Left kidney (tissue), 1 donor: ENCODE measurements at regions not wholly inside any gene's neighbourhood (a gene's known extent, or its start where the extent isn't known, plus 50 kb on each side); places are given as distances from the start of the nearest gene placed in this dataset.

Experiments used
- DNase-seq: peaks from one replicate; pipeline ENCODE4 v3.0.0-alpha.2; 2013

GRCh38 chr15:93640411-93640962 is 551.5 kb upstream of the RGMA start:
- no peak for DNase-seq

- no peak for DNase-seq
Observed at GRCh38 chr15:93631958-93632618, 543.1 kb upstream of the RGMA start.

- no peak for DNase-seq
Observed at GRCh38 chr15:93619597-93619996, 530.6 kb upstream of the RGMA start.

- DNase-seq = peak; percentile 5
Observed at GRCh38 chr15:93617443-93617842, 528.4 kb upstream of the RGMA start.

- DNase-seq = no peak
Observed at GRCh38 chr15:93614386-93615104, 525.5 kb upstream of the RGMA start.

GRCh38 chr15:93613386-93613785 is 524.4 kb upstream of the RGMA start:
- DNase-seq = no peak

- no peak for DNase-seq
Observed at GRCh38 chr15:93612953-93613352, 523.9 kb upstream of the RGMA start.

- no peak for DNase-seq
Observed at GRCh38 chr15:93610944-93611343, 521.9 kb upstream of the RGMA start.

- DNase-seq = no peak
Observed at GRCh38 chr15:93608643-93609148, 519.7 kb upstream of the RGMA start.

GRCh38 chr15:93603550-93603949 is 514.5 kb upstream of the RGMA start:
- DNase-seq = no peak

- no peak for DNase-seq
Observed at GRCh38 chr15:93587059-93587521, 498.1 kb upstream of the RGMA start.

- no peak for DNase-seq
Observed at GRCh38 chr15:93585012-93585411, 496.0 kb upstream of the RGMA start.

GRCh38 chr15:93583968-93584367 is 495.0 kb upstream of the RGMA start:
- DNase-seq = no peak

GRCh38 chr15:93583552-93583951 is 494.5 kb upstream of the RGMA start:
- no peak for DNase-seq

GRCh38 chr15:93570527-93570926 is 481.5 kb upstream of the RGMA start:
- no peak for DNase-seq

- no peak for DNase-seq
Observed at GRCh38 chr15:93566762-93567161, 477.8 kb upstream of the RGMA start.

GRCh38 chr15:93565201-93565600 is 476.2 kb upstream of the RGMA start:
- DNase-seq = no peak

GRCh38 chr15:93563218-93563617 is 474.2 kb upstream of the RGMA start:
- DNase-seq = no peak

GRCh38 chr15:93562395-93563123 is 473.5 kb upstream of the RGMA start:
- no peak for DNase-seq

- no peak for DNase-seq
Observed at GRCh38 chr15:93557696-93558095, 468.7 kb upstream of the RGMA start.

GRCh38 chr15:93553167-93553935 is 464.3 kb upstream of the RGMA start:
- DNase-seq = no peak

- no peak for DNase-seq
Observed at GRCh38 chr15:93543093-93543492, 454.1 kb upstream of the RGMA start.
